ENCODE measurements at regions not wholly inside any gene's neighbourhood (a gene's known extent, or its start where the extent isn't known, plus 50 kb on each side); places are given as distances from the start of the nearest gene placed in this dataset.

- H3K36me3 ChIP-seq (ENCODE audit: control insufficient read depth, insufficient read depth, low read length), result no peaks in the 10 kb centered on the region
- H3K4me3 ChIP-seq (ENCODE audit: low read depth, low read length), result no peak overlapping the region
- no peak overlapping the region for H3K9ac ChIP-seq (ENCODE audit: low read length)
- H3K27ac ChIP-seq (ENCODE audit: low read depth, low read length), result no peak overlapping the region
- H3K4me1 ChIP-seq (ENCODE audit: control insufficient read depth, insufficient read depth, low read length), result no peaks in the 10 kb centered on the region; the same call in 1 of the 2 replicates
- no peaks in the 10 kb centered on the region for H3K9me3 ChIP-seq (ENCODE audit: control insufficient read depth, insufficient read depth, low read depth, low read length)
- H3K27me3 ChIP-seq (ENCODE audit: control insufficient read depth, insufficient read depth, low read length), result no peaks in the 10 kb centered on the region
Observed at GRCh38 chr3:178318941-178319816, 217.1 kb upstream of the KCNMB2 start.

GRCh38 chr3:178320456-178321351 lies 215.5 kb upstream of the KCNMB2 start:
- Histone ChIP-seq H3K4me3 (ENCODE audit: low read depth, low read length) (no peak overlapping the region), H3K4me1 (ENCODE audit: control insufficient read depth, insufficient read depth, low read length) (no peaks in the 10 kb centered on the region; the same call in 1 of the 2 replicates), H3K27ac (ENCODE audit: low read depth, low read length) (no peak overlapping the region), H3K27me3 (ENCODE audit: control insufficient read depth, insufficient read depth, low read length) (no peaks in the 10 kb centered on the region), H3K9me3 (ENCODE audit: control insufficient read depth, insufficient read depth, low read depth, low read length) (no peaks in the 10 kb centered on the region), H3K36me3 (ENCODE audit: control insufficient read depth, insufficient read depth, low read length) (no peaks in the 10 kb centered on the region), H3K9ac (ENCODE audit: low read length) (no peak overlapping the region)

- Histone ChIP-seq H3K27me3 (ENCODE audit: control insufficient read depth, insufficient read depth, low read length) (no peaks in the 10 kb centered on the region), H3K27ac (ENCODE audit: low read depth, low read length) (no peak overlapping the region), H3K4me3 (ENCODE audit: low read depth, low read length) (no peak overlapping the region), H3K36me3 (ENCODE audit: control insufficient read depth, insufficient read depth, low read length) (no peaks in the 10 kb centered on the region), H3K4me1 (ENCODE audit: control insufficient read depth, insufficient read depth, low read length) (no peaks in the 10 kb centered on the region), H3K9me3 (ENCODE audit: control insufficient read depth, insufficient read depth, low read depth, low read length) (no peaks in the 10 kb centered on the region), H3K9ac (ENCODE audit: low read length) (no peak overlapping the region)
Observed at GRCh38 chr3:178324356-178324755, 211.9 kb upstream of the KCNMB2 start.

- no peak overlapping the region for H3K27ac ChIP-seq (ENCODE audit: low read depth, low read length)
- H3K4me1 ChIP-seq (ENCODE audit: control insufficient read depth, insufficient read depth, low read length), result no peaks in the 10 kb centered on the region
Observed at GRCh38 chr3:178325330-178325729, 210.9 kb upstream of the KCNMB2 start.

GRCh38 chr3:178329936-178330335 lies 206.3 kb upstream of the KCNMB2 start:
- no peaks in the 10 kb centered on the region for H3K27me3 ChIP-seq (ENCODE audit: control insufficient read depth, insufficient read depth, low read length)
- no peaks in the 10 kb centered on the region for H3K4me1 ChIP-seq (ENCODE audit: control insufficient read depth, insufficient read depth, low read length)
- no peak overlapping the region for H3K9ac ChIP-seq (ENCODE audit: low read length)
- no peak overlapping the region for H3K27ac ChIP-seq (ENCODE audit: low read depth, low read length)
- H3K9me3 ChIP-seq (ENCODE audit: control insufficient read depth, insufficient read depth, low read depth, low read length), result no peaks in the 10 kb centered on the region
- no peaks in the 10 kb centered on the region for H3K36me3 ChIP-seq (ENCODE audit: control insufficient read depth, insufficient read depth, low read length)
- no peak overlapping the region for H3K4me3 ChIP-seq (ENCODE audit: low read depth, low read length)

More at GRCh38 chr3:178325330-178325729, 210.9 kb upstream of the KCNMB2 start:
- H3K36me3 ChIP-seq (ENCODE audit: control insufficient read depth, insufficient read depth, low read length), result no peaks in the 10 kb centered on the region
- no peaks in the 10 kb centered on the region for H3K9me3 ChIP-seq (ENCODE audit: control insufficient read depth, insufficient read depth, low read depth, low read length)
- no peaks in the 10 kb centered on the region for H3K27me3 ChIP-seq (ENCODE audit: control insufficient read depth, insufficient read depth, low read length)
- H3K4me3 ChIP-seq (ENCODE audit: low read depth, low read length), result no peak overlapping the region
- H3K9ac ChIP-seq (ENCODE audit: low read length), result no peak overlapping the region

- no peak overlapping the region for H3K27ac ChIP-seq (ENCODE audit: low read depth, low read length)
Observed at GRCh38 chr3:178334239-178334638, 202.0 kb upstream of the KCNMB2 start.

GRCh38 chr3:178336336-178336735 lies 199.9 kb upstream of the KCNMB2 start:
- Histone ChIP-seq H3K9ac (ENCODE audit: low read length) (no peak overlapping the region), H3K27ac (ENCODE audit: low read depth, low read length) (no peak overlapping the region), H3K36me3 (ENCODE audit: control insufficient read depth, insufficient read depth, low read length) (no peaks in the 10 kb centered on the region), H3K9me3 (ENCODE audit: control insufficient read depth, insufficient read depth, low read depth, low read length) (no peaks in the 10 kb centered on the region), H3K4me3 (ENCODE audit: low read depth, low read length) (no peak overlapping the region), H3K27me3 (ENCODE audit: control insufficient read depth, insufficient read depth, low read length) (no peaks in the 10 kb centered on the region), H3K4me1 (ENCODE audit: control insufficient read depth, insufficient read depth, low read length) (no peaks in the 10 kb centered on the region)

More at GRCh38 chr3:178334239-178334638, 202.0 kb upstream of the KCNMB2 start:
- Histone ChIP-seq H3K36me3 (ENCODE audit: control insufficient read depth, insufficient read depth, low read length) (no peaks in the 10 kb centered on the region), H3K27me3 (ENCODE audit: control insufficient read depth, insufficient read depth, low read length) (no peaks in the 10 kb centered on the region), H3K9me3 (ENCODE audit: control insufficient read depth, insufficient read depth, low read depth, low read length) (no peaks in the 10 kb centered on the region), H3K4me3 (ENCODE audit: low read depth, low read length) (no peak overlapping the region), H3K4me1 (ENCODE audit: control insufficient read depth, insufficient read depth, low read length) (no peaks in the 10 kb centered on the region), H3K9ac (ENCODE audit: low read length) (no peak overlapping the region)

GRCh38 chr3:178340506-178340905 lies 195.7 kb upstream of the KCNMB2 start:
- Histone ChIP-seq H3K36me3 (ENCODE audit: control insufficient read depth, insufficient read depth, low read length) (no peaks in the 10 kb centered on the region), H3K27me3 (ENCODE audit: control insufficient read depth, insufficient read depth, low read length) (no peaks in the 10 kb centered on the region), H3K27ac (ENCODE audit: low read depth, low read length) (no peak overlapping the region), H3K9me3 (ENCODE audit: control insufficient read depth, insufficient read depth, low read depth, low read length) (no peaks in the 10 kb centered on the region), H3K4me1 (ENCODE audit: control insufficient read depth, insufficient read depth, low read length) (peaks cover 7% of the 10 kb centered on the region; the same call in 1 of the 2 replicates), H3K9ac (ENCODE audit: low read length) (no peak overlapping the region), H3K4me3 (ENCODE audit: low read depth, low read length) (no peak overlapping the region)

GRCh38 chr3:178341636-178342035 lies 194.6 kb upstream of the KCNMB2 start:
- Histone ChIP-seq H3K4me3 (ENCODE audit: low read depth, low read length) (no peak overlapping the region), H3K9me3 (ENCODE audit: control insufficient read depth, insufficient read depth, low read depth, low read length) (no peaks in the 10 kb centered on the region), H3K27me3 (ENCODE audit: control insufficient read depth, insufficient read depth, low read length) (no peaks in the 10 kb centered on the region), H3K9ac (ENCODE audit: low read length) (no peak overlapping the region), H3K27ac (ENCODE audit: low read depth, low read length) (no peak overlapping the region), H3K4me1 (ENCODE audit: control insufficient read depth, insufficient read depth, low read length) (peaks cover 7% of the 10 kb centered on the region; the same call in 1 of the 2 replicates), H3K36me3 (ENCODE audit: control insufficient read depth, insufficient read depth, low read length) (no peaks in the 10 kb centered on the region)

GRCh38 chr3:178342111-178342510 lies 194.1 kb upstream of the KCNMB2 start:
- Histone ChIP-seq H3K27me3 (ENCODE audit: control insufficient read depth, insufficient read depth, low read length) (no peaks in the 10 kb centered on the region), H3K36me3 (ENCODE audit: control insufficient read depth, insufficient read depth, low read length) (no peaks in the 10 kb centered on the region), H3K4me3 (ENCODE audit: low read depth, low read length) (no peak overlapping the region), H3K4me1 (ENCODE audit: control insufficient read depth, insufficient read depth, low read length) (peaks cover 7% of the 10 kb centered on the region; the same call in 1 of the 2 replicates), H3K27ac (ENCODE audit: low read depth, low read length) (no peak overlapping the region), H3K9ac (ENCODE audit: low read length) (no peak overlapping the region), H3K9me3 (ENCODE audit: control insufficient read depth, insufficient read depth, low read depth, low read length) (no peaks in the 10 kb centered on the region)

Data from HUES6 (cell line).